SK-N-SH treated with all-trans-retinoic acid at 6 μM for 48 hours (cell line): ENCODE measurements at regions not wholly inside any gene's neighbourhood (a gene's known extent, or its start where the extent isn't known, plus 50 kb on each side); places are given as distances from the start of the nearest gene placed in this dataset.
A peak's percentile ranks its signal among the peaks of the same experiment; 100 is the strongest.

Source experiments
- ARNTL ChIP-seq: fragments of 450-650 bp; formaldehyde crosslinking; IDR thresholded peaks from 2 replicates; pipeline ENCODE4 v1.5.0; 2020; ENCODE audit warnings: low read depth, mild to moderate bottlenecking, moderate library complexity, borderline replicate concordance
- CSDC2 ChIP-seq: fragments of 250-450 bp; sonication (Bioruptor Pico); IDR thresholded peaks from 2 replicates; pipeline ENCODE4 v1.5.0; 2020; ENCODE audit warnings: mild to moderate bottlenecking, moderate library complexity
- RARB ChIP-seq: fragments of 250-450 bp; sonication (Bioruptor Pico); IDR thresholded peaks from 2 replicates; pipeline ENCODE4 v1.8.0; 2021; ENCODE audit warnings: mild to moderate bottlenecking, moderate library complexity
- TCF4 ChIP-seq: fragments of 250-450 bp; sonication (Bioruptor Pico); IDR thresholded peaks from 2 replicates; pipeline ENCODE4 v1.8.0; 2021; ENCODE audit warnings: mild to moderate bottlenecking, moderate library complexity, borderline replicate concordance
- ZFP3 ChIP-seq: fragments of 250-450 bp; sonication (Bioruptor Pico); IDR thresholded peaks from 2 replicates; pipeline ENCODE4 v1.5.0; 2020; ENCODE audit warnings: mild to moderate bottlenecking, moderate library complexity
- ZFP30 ChIP-seq: fragments of 450-650 bp; formaldehyde crosslinking; IDR thresholded peaks from 2 replicates; pipeline ENCODE4 v1.5.0; 2022; ENCODE audit warnings: mild to moderate bottlenecking, moderate library complexity
- TF ChIP-seq, protein P1 (sequence below): fragments of 250-450 bp; sonication (Bioruptor Pico); IDR thresholded peaks from 2 replicates; pipeline ENCODE4 v1.8.0; 2021; ENCODE audit warnings: low read depth, mild to moderate bottlenecking, moderate library complexity, borderline replicate concordance
- TF ChIP-seq, protein P2 (sequence below): fragments of 250-450 bp; sonication (Bioruptor Pico); IDR thresholded peaks from 2 replicates; pipeline ENCODE4 v1.8.0; 2020; ENCODE audit warnings: mild to moderate bottlenecking, moderate library complexity, borderline replicate concordance
- TF ChIP-seq, protein P3 (sequence below): fragments of 250-450 bp; sonication (Bioruptor Pico); IDR thresholded peaks from 2 replicates; pipeline ENCODE4 v1.5.1; 2021; ENCODE audit warnings: mild to moderate bottlenecking, moderate library complexity

DNA sequence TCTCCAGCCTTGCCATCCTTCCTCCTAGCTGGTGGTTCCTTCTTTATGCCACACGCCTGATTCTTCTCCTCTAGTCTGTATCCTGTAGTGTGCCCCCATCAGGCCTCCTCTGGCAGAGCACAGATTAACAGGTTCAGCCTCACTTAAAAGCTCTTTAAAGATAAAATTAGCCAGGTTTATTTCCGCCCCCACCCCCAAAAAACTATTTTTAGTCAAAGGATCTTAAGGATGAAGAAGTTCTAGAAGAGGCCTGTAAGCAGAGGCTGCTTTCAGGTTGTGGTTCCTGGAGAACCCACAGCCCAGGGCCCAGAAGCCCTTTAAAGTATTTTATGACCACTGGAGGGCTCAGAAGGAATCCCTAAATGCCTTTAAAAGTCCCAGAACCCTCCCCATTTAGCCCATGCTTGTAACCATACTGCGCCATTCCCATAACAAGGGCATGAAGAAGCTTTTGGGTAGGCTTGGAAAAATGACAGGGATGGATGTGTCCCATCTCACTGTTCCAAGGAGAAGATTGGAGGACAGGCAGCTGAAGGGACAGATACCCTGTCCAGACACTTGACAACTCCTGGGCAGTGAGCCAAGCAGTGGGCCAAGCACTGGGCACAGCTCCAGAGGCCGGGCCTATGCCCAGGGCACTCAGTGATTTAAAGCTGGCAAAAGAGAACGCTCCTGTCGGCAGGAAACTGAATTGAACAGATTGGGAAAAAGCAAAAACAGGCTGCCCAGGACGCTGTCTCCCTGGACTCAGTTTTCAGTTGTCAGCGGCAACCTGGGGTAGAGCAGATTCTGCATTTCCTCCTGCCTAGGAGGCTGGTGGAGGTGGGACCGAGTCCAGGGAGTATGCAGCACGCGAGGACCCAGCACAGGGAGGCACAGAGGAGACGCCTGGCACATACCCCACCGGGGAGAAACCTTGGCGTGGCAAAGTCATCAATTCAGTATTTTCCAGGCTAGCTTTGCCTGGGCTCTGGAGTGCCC lies 106.3 kb upstream of the SSBP2 start:
- TF ChIP-seq ARNTL = no peak
- peak; percentile 30; the same call in 1 of the 2 replicates for TF ChIP-seq TCF4
- TF ChIP-seq, protein P1, sequence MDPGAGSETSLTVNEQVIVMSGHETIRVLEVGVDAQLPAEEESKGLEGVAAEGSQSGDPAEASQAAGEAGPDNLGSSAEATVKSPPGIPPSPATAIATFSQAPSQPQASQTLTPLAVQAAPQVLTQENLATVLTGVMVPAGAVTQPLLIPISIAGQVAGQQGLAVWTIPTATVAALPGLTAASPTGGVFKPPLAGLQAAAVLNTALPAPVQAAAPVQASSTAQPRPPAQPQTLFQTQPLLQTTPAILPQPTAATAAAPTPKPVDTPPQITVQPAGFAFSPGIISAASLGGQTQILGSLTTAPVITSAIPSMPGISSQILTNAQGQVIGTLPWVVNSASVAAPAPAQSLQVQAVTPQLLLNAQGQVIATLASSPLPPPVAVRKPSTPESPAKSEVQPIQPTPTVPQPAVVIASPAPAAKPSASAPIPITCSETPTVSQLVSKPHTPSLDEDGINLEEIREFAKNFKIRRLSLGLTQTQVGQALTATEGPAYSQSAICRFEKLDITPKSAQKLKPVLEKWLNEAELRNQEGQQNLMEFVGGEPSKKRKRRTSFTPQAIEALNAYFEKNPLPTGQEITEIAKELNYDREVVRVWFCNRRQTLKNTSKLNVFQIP = no peak
- TF ChIP-seq, protein P2, sequence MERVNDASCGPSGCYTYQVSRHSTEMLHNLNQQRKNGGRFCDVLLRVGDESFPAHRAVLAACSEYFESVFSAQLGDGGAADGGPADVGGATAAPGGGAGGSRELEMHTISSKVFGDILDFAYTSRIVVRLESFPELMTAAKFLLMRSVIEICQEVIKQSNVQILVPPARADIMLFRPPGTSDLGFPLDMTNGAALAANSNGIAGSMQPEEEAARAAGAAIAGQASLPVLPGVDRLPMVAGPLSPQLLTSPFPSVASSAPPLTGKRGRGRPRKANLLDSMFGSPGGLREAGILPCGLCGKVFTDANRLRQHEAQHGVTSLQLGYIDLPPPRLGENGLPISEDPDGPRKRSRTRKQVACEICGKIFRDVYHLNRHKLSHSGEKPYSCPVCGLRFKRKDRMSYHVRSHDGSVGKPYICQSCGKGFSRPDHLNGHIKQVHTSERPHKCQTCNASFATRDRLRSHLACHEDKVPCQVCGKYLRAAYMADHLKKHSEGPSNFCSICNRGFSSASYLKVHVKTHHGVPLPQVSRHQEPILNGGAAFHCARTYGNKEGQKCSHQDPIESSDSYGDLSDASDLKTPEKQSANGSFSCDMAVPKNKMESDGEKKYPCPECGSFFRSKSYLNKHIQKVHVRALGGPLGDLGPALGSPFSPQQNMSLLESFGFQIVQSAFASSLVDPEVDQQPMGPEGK (CRISPR knock-in tag) = no peak
- no peak for TF ChIP-seq ZFP30 (CRISPR knock-in tag)
- TF ChIP-seq, protein P3, sequence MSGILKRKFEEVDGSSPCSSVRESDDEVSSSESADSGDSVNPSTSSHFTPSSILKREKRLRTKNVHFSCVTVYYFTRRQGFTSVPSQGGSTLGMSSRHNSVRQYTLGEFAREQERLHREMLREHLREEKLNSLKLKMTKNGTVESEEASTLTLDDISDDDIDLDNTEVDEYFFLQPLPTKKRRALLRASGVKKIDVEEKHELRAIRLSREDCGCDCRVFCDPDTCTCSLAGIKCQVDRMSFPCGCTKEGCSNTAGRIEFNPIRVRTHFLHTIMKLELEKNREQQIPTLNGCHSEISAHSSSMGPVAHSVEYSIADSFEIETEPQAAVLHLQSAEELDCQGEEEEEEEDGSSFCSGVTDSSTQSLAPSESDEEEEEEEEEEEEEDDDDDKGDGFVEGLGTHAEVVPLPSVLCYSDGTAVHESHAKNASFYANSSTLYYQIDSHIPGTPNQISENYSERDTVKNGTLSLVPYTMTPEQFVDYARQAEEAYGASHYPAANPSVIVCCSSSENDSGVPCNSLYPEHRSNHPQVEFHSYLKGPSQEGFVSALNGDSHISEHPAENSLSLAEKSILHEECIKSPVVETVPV (CRISPR knock-in tag) = no peak
- TF ChIP-seq ZFP3 = 0 out of 2 replicates have a peak, but pooled peaks have one; percentile 30
- no peak for TF ChIP-seq CSDC2 (CRISPR knock-in tag)
- TF ChIP-seq RARB (CRISPR knock-in tag) = no peak
